ENCODE measurements at regions not wholly inside any gene's neighbourhood (a gene's known extent, or its start where the extent isn't known, plus 50 kb on each side); places are given as distances from the start of the nearest gene placed in this dataset.
"Not testable (repeated sequence)": the region's sequence is repeated elsewhere in the genome, so short reads cannot be mapped to it uniquely, and the experiment has no call there.

DNA sequence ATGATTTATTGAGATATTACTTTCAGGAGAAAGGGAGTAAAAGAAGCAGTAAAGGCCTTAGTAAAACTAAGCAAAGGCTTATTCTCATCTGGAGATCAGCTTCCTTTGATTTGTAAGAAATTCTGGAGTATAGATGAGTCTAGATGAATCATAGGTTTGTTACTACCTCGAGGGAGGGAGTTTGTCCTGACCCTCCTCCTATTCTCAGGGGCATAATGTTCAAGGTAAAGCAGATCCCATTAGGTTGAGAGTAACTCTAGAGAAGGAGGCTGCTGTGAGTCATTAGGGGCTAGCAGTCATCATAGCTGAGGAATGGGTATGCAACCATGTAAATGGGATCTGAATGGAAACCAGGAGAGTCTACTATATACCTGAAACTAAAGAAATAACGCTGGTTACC, 155.5 kb upstream of the MOCS2 start:
- no peak for TF ChIP-seq ZFX (IDR thresholded peaks at IDR 0.05)
- TF ChIP-seq, protein P1, sequence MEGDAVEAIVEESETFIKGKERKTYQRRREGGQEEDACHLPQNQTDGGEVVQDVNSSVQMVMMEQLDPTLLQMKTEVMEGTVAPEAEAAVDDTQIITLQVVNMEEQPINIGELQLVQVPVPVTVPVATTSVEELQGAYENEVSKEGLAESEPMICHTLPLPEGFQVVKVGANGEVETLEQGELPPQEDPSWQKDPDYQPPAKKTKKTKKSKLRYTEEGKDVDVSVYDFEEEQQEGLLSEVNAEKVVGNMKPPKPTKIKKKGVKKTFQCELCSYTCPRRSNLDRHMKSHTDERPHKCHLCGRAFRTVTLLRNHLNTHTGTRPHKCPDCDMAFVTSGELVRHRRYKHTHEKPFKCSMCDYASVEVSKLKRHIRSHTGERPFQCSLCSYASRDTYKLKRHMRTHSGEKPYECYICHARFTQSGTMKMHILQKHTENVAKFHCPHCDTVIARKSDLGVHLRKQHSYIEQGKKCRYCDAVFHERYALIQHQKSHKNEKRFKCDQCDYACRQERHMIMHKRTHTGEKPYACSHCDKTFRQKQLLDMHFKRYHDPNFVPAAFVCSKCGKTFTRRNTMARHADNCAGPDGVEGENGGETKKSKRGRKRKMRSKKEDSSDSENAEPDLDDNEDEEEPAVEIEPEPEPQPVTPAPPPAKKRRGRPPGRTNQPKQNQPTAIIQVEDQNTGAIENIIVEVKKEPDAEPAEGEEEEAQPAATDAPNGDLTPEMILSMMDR (conservative IDR thresholded peaks at IDR 0.05), result no peak
- H3K27ac ChIP-seq, result no peak overlapping the region

DNA sequence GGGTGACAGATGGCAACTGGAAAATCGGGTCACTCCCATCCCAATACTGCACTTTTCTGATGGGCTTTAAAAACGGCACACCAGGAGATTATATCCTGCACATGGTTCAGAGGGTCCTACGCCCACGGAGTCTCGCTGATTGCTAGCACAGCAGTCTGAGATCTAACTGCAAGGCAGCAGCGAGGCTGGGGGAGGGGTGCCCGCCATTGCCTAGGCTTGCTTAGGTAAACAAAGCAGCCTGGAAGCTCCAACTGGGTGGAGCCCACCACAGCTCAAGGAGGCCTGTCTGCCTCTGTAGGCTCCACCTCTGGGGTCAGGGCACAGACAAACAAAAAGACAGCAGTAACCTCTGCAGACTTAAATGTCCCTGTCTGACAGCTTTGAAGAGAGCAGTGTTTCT, 158.7 kb upstream of the MOCS2 start:
- H3K27ac ChIP-seq, result not testable (repeated sequence)

DNA sequence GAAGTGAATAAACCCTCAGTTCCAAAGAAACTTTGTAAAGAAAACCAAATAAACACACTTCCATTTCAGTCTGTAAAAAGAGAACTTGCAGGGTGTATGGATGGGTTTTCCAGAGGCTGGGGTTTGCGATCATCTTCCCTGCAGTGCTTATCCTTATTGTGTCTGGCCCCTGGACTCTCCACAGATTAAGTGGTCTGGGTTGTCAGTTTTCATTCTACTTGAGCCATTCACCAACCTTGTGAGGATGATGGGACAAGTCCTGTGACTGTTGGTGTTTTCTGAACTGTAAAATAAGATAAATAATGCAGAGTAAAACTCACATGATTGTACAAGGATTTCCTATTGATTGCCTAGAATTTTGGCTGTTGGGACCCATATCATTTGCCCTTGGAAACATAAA, 166.1 kb upstream of the MOCS2 start:
- no peak overlapping the region for H3K27ac ChIP-seq
- no peak for TF ChIP-seq ZFX (IDR thresholded peaks at IDR 0.05)
- TF ChIP-seq, protein P1 (conservative IDR thresholded peaks at IDR 0.05), result no peak

DNA sequence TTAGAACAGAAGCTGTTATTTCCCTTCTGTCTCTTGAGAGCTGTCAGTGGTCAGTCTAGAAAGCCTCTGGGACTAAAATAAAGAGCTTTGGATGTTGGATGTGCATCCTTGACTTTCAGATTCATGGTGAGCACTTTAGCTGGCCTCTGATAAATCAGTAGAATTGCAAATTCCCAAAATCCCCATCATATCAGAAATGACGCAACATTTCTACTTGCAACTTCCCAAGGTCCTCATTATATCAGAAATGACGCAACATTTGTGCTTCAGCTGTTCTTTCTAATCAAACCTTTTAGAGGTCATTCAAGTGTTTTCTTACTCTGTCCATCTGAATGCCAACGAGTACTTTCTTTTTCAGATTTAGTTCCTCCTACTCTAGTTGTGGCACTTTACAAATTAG, 167.3 kb upstream of the MOCS2 start:
- H3K27ac ChIP-seq, result no peak overlapping the region
- TF ChIP-seq ZFX (IDR thresholded peaks at IDR 0.05), result no peak
- TF ChIP-seq, protein P1 (conservative IDR thresholded peaks at IDR 0.05), result no peak

DNA sequence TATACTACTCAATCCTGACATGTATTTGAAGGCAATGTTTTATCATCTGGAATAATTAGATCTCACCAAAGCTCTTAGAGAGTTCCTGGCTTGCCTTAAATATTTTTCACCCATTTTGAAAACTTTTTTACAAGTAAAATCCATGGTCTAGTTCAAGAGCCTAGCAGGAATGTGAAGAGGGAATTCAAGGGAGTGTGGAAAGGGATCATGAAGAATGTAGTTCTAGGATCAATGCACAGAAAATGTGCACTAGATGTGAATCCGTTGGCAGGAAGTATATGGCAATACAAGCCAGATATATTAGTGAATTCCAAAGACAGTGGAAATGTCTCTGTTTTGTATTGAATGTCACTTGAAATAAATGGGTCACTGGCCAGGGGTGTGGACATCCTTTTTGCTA, 167.9 kb upstream of the MOCS2 start:
- TF ChIP-seq ZFX (IDR thresholded peaks at IDR 0.05), result no peak
- TF ChIP-seq, protein P1 (conservative IDR thresholded peaks at IDR 0.05), result no peak
- H3K27ac ChIP-seq, result no peak overlapping the region

DNA sequence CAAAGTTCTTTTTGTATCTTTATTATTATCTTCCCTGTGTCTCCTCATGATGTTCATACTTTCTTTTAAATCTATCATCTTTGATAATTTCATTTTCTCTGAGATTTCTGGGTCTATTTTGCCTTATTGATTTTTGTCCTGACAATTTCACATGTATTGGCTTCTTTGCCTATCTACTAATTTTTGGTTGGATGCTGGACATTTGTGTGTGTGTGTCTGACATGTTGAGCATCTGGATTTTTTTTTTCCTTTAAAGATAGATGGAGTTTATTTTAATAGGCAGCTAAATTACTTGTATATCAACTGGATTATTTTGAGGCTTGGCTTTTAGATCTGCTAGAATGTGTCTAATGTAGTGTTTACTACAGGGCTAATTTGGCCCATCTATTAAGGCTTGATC, 178.0 kb upstream of the MOCS2 start:
- no peak for TF ChIP-seq ZFX (IDR thresholded peaks at IDR 0.05)
- no peak overlapping the region for H3K27ac ChIP-seq

DNA sequence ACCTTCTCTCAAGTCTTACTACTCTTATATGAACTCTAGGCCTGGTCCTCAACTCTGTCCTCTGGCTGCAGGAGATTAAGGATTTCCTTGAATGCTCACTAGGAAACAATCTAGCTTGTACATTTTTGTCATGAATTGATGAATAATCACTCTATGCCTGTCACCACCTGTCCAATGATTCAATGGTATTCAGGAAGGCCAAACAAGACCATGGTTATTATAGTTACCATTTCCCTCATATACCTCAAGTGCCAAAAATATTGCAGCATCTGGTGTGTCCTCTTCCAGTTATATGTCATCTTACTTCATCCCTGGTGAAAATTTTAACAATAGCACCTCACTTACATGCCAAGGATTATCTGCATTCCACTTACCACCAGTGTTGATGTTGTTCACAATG, 179.0 kb upstream of the MOCS2 start:
- no peak for TF ChIP-seq ZFX (IDR thresholded peaks at IDR 0.05)
- TF ChIP-seq, protein P1 (conservative IDR thresholded peaks at IDR 0.05), result no peak
- no peak overlapping the region for H3K27ac ChIP-seq

DNA sequence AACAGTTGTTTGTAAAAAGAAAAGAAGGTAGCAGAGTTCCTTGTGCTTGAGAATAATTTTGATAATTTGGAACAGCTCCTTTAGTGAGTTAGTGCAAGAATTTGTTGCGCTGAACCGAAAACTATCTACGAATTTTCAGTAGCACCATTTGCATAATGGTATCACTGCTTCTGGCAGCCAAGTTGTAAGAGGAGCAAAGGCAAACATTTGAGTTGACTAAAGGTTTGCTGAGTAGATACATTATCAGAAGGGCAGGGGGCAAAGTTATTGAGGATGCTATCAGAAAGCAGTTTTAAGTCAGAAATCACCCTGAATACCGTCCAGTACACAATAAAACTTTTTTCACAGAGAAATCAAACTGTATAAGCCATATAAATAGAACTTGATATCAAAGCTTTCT, 181.5 kb upstream of the MOCS2 start:
- TF ChIP-seq ZFX (IDR thresholded peaks at IDR 0.05), result no peak
- TF ChIP-seq, protein P1 (conservative IDR thresholded peaks at IDR 0.05), result no peak
- no peak overlapping the region for H3K27ac ChIP-seq

DNA sequence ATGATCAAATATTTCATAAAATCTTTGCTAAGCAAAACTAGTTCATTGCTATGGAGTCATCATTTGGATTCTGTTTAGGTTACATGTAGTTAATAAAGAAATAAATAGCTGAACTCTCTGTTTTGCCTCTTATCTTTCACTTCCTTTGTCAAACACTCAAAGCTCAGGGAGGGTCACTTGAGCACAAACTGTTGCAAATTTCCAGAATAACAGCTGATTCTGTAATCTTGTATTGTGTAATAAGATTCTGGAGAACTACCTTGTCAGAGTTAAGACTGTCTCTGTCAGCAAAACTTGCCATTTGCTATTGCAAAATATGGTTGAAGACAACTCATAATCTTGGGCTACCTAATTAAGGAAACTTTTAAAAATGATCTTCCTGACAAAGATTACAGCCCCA, 182.0 kb upstream of the MOCS2 start:
- no peak overlapping the region for H3K27ac ChIP-seq
- TF ChIP-seq ZFX (IDR thresholded peaks at IDR 0.05), result no peak
- TF ChIP-seq, protein P1 (conservative IDR thresholded peaks at IDR 0.05), result no peak

All from C4-2B (cell line).